Thymus (tissue), 11 donors: ENCODE measurements at regions not wholly inside any gene's neighbourhood (a gene's known extent, or its start where the extent isn't known, plus 50 kb on each side); places are given as distances from the start of the nearest gene placed in this dataset.
"Not testable (repeated sequence)": the region's sequence is repeated elsewhere in the genome, so short reads cannot be mapped to it uniquely, and the experiment has no call there.

Source experiments
- DNase-seq, 9 donors: peaks; one replicate each; pipeline ENCODE4 v3.0.0-alpha.2; 2013; ENCODE audit warnings: low spot score in 9 of 9, low read depth in 6 of 9, missing footprints in 1 of 9
- H3K27ac ChIP-seq, 2 donors: one replicate each; pipeline ENCODE4 v1.5.1; 2013; ENCODE audit warnings: control low read depth in 1 of 2, low read depth in 1 of 2, low read length in 1 of 2, mild to moderate bottlenecking in 1 of 2, moderate library complexity in 1 of 2
- H3K27me3 ChIP-seq, 2 donors: one replicate each; pipeline ENCODE4 v1.5.1; 2013; ENCODE audit warnings: low read length in 1 of 2; ENCODE audit not compliant: control insufficient read depth in 2 of 2, insufficient read depth in 1 of 2
- H3K36me3 ChIP-seq, 2 donors: one replicate each; pipeline ENCODE4 v1.5.1; 2013; ENCODE audit warnings: low read length in 1 of 2, mild to moderate bottlenecking in 1 of 2, moderate library complexity in 1 of 2; ENCODE audit not compliant: control insufficient read depth in 2 of 2, insufficient read depth in 2 of 2
- H3K4me1 ChIP-seq, 2 donors: one replicate each; pipeline ENCODE4 v1.5.1; 2013; ENCODE audit warnings: low read length in 2 of 2; ENCODE audit not compliant: control insufficient read depth in 2 of 2, insufficient read depth in 2 of 2
- H3K4me3 ChIP-seq, 2 donors: one replicate each; pipeline ENCODE4 v1.5.1; 2013; ENCODE audit warnings: low read length in 2 of 2, control low read depth in 1 of 2, mild to moderate bottlenecking in 1 of 2
- H3K9me3 ChIP-seq, 2 donors: one replicate each; pipeline ENCODE4 v1.5.1; 2013; ENCODE audit warnings: low read length in 1 of 2, mild to moderate bottlenecking in 1 of 2; ENCODE audit not compliant: control insufficient read depth in 2 of 2, insufficient read depth in 1 of 2
- WGBS: extraction: QIAGEN DNeasy Blood & Tissue Kit; methylation state at CpG from one replicate; pipeline ENCODE4 v1.1.7; 2013; 5-methylcytosine and 5-hydroxymethylcytosine counted together
- donor health status: healthy.

- Histone ChIP-seq H3K9me3 (no peaks in the 10 kb centered on the region), H3K4me1 (peaks cover 0 to 2% of the 10 kb centered on the region in 2 donors), H3K36me3 (no peaks in the 10 kb centered on the region), H3K27ac (no peak overlapping the region), H3K4me3 (no peak overlapping the region), H3K27me3 (peaks cover 6 to 33% of the 10 kb centered on the region in 2 donors)
- WGBS, result 95% methylated on average over 1 of the region's 1 CpG
- no peak for DNase-seq
These were observed 70.7 kb upstream of the MED13 start for GRCh38 chr17:62135742-62136141.

DNA sequence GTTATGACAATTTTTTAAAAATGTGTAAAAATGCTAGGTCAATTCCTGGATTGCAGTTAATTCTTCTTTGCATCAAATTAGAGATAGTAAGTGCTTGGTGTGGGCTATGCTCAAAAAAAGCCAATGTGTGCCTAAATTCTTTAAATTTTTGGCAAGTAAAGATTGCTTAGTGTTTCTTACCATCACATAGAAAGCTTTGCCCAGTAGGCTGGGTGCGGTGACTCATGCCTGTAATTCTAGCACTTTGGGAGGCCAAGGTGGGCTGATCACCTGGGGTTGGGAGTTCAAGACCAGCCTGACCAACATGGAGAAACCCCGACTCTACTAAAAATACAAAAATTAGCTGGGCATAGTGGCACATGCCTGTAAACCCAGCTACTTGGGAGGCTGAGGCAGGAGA is 70.0 kb upstream of the MED13 start:
- DNase-seq, H3K36me3 ChIP-seq, H3K4me1 ChIP-seq, H3K4me3 ChIP-seq, H3K9me3 ChIP-seq, H3K27ac ChIP-seq: not testable (repeated sequence)
- WGBS, result 100% methylated on average over 2 of the region's 2 CpGs
- H3K27me3 ChIP-seq, result peaks cover 6 to 33% of the 10 kb centered on the region in 2 donors

DNA sequence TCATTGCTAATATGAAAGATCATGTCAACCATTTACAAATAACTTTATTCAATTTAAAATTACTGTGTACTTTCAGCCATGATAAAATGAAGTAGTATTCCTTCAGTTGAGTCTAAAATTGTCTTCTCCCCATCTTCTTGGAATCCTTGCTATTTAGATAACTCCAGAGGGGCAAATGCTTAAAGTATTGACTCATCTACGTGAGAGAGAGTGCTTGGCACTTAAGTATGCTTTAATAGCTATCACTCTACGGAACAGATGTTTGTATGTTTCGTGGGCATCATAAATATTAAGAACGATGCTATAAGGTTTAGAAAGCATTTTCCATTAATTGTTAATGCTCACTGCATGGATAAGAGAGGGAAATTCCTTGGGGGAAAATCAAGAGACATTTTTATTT is 69.3 kb upstream of the MED13 start:
- Histone ChIP-seq H3K36me3 (no peaks in the 10 kb centered on the region), H3K4me3 (no peak overlapping the region), H3K27me3 (peaks cover 6 to 29% of the 10 kb centered on the region in 2 donors), H3K9me3 (no peaks in the 10 kb centered on the region), H3K27ac (no peak overlapping the region), H3K4me1 (peaks cover 0 to 2% of the 10 kb centered on the region in 2 donors)
- WGBS, result 93% methylated on average over 4 of the region's 4 CpGs
- no peak for DNase-seq

DNA sequence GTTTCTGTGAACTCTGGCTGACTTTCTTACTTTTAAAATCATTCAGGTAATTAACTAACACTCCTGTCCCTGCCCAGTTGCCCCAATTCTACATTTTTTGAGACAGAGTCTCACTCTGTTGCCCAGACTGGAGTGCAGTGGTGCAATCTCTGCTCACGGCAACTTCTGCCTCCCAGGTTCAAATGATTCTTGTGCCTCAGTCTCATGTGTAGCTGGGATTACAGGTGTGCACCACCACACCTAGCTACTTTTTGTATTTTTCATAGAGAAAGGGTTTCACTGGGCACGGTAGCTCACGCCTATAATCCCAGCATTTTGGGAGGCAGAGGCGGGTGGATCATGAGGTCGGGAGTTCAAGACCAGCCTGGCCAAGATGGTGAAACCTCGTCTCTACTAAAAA is 66.2 kb upstream of the MED13 start:
- not testable (repeated sequence) for H3K36me3 ChIP-seq, H3K27ac ChIP-seq, DNase-seq, H3K4me3 ChIP-seq, H3K27me3 ChIP-seq, H3K4me1 ChIP-seq, H3K9me3 ChIP-seq
- WGBS, result 95% methylated on average over 6 of the region's 6 CpGs

DNA sequence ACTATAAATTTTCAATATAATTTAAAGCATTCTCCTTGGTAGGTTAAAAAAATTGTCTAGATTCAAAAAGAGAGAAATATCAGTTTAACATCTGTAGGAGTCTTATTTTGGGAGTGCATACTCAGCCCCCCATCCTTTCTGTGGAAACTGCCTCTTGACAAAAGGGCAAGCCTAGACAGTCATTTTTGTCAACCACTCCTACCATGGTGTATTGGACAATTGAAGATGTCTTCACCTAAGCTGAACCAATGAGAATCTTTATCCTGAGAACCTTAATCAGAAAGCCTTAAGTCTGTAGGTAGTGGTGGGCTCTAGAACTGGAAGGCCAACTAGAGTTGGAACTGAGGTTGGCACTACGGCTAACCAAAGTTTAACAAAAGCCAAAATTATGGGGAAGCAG is 65.7 kb upstream of the MED13 start:
- Histone ChIP-seq H3K27me3 (no peaks in the 10 kb centered on the region), H3K4me3 (no peak overlapping the region)
- 99% methylated on average over 1 of the region's 1 CpG for WGBS

GRCh38 chr17:62126292-62126691 is 61.2 kb upstream of the MED13 start:
- Histone ChIP-seq H3K9me3 (no peaks in the 10 kb centered on the region), H3K4me1 (no peaks in the 10 kb centered on the region), H3K36me3 (no peaks in the 10 kb centered on the region), H3K27me3 (peaks cover 0 to 2% of the 10 kb centered on the region in 2 donors), H3K27ac (no peak overlapping the region), H3K4me3 (no peak overlapping the region)
- DNase-seq, result no peak
- WGBS, result 11% methylated on average over 3 of the region's 3 CpGs

More for the DNA sequence above, 65.7 kb upstream of the MED13 start:
- H3K36me3 ChIP-seq, result no peaks in the 10 kb centered on the region
- DNase-seq, result no peak
- no peak overlapping the region for H3K27ac ChIP-seq
- H3K9me3 ChIP-seq, result no peaks in the 10 kb centered on the region
- no peaks in the 10 kb centered on the region for H3K4me1 ChIP-seq

GRCh38 chr17:62125307-62125706 is 60.2 kb upstream of the MED13 start:
- WGBS, result 97% methylated on average over 5 of the region's 5 CpGs
- no peak for DNase-seq
- no peak overlapping the region for H3K27ac ChIP-seq
- peaks cover 0 to 2% of the 10 kb centered on the region in 2 donors for H3K27me3 ChIP-seq
- no peaks in the 10 kb centered on the region for H3K36me3 ChIP-seq
- H3K4me3 ChIP-seq, result no peak overlapping the region
- H3K4me1 ChIP-seq, result peaks cover 0 to 4% of the 10 kb centered on the region in 2 donors
- no peaks in the 10 kb centered on the region for H3K9me3 ChIP-seq

- 62% methylated on average over 4 of the region's 4 CpGs for WGBS
- peaks cover 0 to 2% of the 10 kb centered on the region in 2 donors for H3K27me3 ChIP-seq
- H3K36me3 ChIP-seq, result no peaks in the 10 kb centered on the region
- peak in 8 of 9 donors; percentile 12 to 73 (median 38) for DNase-seq
- H3K4me1 ChIP-seq, result peaks cover 0 to 4% of the 10 kb centered on the region in 2 donors
- H3K27ac ChIP-seq, result peak overlapping the region in 1 of 2 donors; percentile 41
- H3K4me3 ChIP-seq, result no peak overlapping the region
- no peaks in the 10 kb centered on the region for H3K9me3 ChIP-seq
These were observed 56.1 kb upstream of the MED13 start for GRCh38 chr17:62121025-62121730.

DNA sequence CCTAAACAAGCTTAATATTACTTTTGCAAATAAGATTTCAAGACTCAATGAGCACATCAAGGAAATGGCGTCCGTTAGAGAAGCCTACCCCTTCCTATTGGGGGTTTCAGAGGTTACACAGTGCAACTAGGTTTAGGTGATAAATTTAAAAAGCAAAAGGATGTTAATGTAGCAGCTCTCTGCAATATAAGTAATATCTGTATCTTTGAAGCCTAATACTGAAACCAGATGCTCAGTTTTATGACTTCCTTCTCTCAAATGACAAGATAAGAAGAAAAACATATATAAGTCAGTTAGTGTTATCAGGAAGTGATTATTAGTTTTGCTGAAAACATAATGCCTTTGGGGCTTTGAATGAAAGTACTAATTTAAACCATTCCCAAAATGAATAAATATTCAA is 54.3 kb upstream of the MED13 start:
- Histone ChIP-seq H3K27ac (no peak overlapping the region), H3K9me3 (no peaks in the 10 kb centered on the region), H3K4me3 (no peak overlapping the region), H3K4me1 (peaks cover 0 to 4% of the 10 kb centered on the region in 2 donors), H3K36me3 (no peaks in the 10 kb centered on the region), H3K27me3 (no peaks in the 10 kb centered on the region)
- 91% methylated on average over 2 of the region's 2 CpGs for WGBS
- DNase-seq, result no peak
